ENCODE measurements at regions not wholly inside any gene's neighbourhood (a gene's known extent, or its start where the extent isn't known, plus 50 kb on each side); places are given as distances from the start of the nearest gene placed in this dataset.
A peak's percentile ranks its signal among the peaks of the same experiment; 100 is the strongest.

GRCh38 chr1:244341455-244342450 lies 110.0 kb downstream of the ADSS2 start:
- no peak for DNase-seq (ENCODE audit: low read depth)
- TF ChIP-seq CTCF (IDR thresholded peaks at IDR 0.05; ENCODE audit: control insufficient read depth, extremely low read depth, insufficient read depth) = no peak
- H3K4me3 ChIP-seq (ENCODE audit: low read depth, low read length) = no peak overlapping the region

GRCh38 chr1:244344001-244344400 lies 107.7 kb downstream of the ADSS2 start:
- no peak for DNase-seq (ENCODE audit: low read depth)
- no peak overlapping the region for H3K4me3 ChIP-seq (ENCODE audit: low read depth, low read length)
- TF ChIP-seq CTCF (IDR thresholded peaks at IDR 0.05; ENCODE audit: control insufficient read depth, extremely low read depth, insufficient read depth) = no peak

- no peak for DNase-seq (ENCODE audit: low read depth)
- no peak for TF ChIP-seq CTCF (IDR thresholded peaks at IDR 0.05; ENCODE audit: control insufficient read depth, extremely low read depth, insufficient read depth)
- no peak overlapping the region for H3K4me3 ChIP-seq (ENCODE audit: low read depth, low read length)
Observed at GRCh38 chr1:244346972-244347618, 104.6 kb downstream of the ADSS2 start.

GRCh38 chr1:244347942-244348341 lies 103.8 kb downstream of the ADSS2 start:
- no peak for TF ChIP-seq CTCF (IDR thresholded peaks at IDR 0.05; ENCODE audit: control insufficient read depth, extremely low read depth, insufficient read depth)
- no peak overlapping the region for H3K4me3 ChIP-seq (ENCODE audit: low read depth, low read length)
- DNase-seq (ENCODE audit: low read depth) = peak; percentile 90

GRCh38 chr1:244349103-244349531 lies 102.6 kb downstream of the ADSS2 start:
- TF ChIP-seq CTCF (IDR thresholded peaks at IDR 0.05; ENCODE audit: control insufficient read depth, extremely low read depth, insufficient read depth) = no peak
- no peak for DNase-seq (ENCODE audit: low read depth)
- no peak overlapping the region for H3K4me3 ChIP-seq (ENCODE audit: low read depth, low read length)

- TF ChIP-seq CTCF (IDR thresholded peaks at IDR 0.05; ENCODE audit: control insufficient read depth, extremely low read depth, insufficient read depth) = no peak
- no peak for DNase-seq (ENCODE audit: low read depth)
- no peak overlapping the region for H3K4me3 ChIP-seq (ENCODE audit: low read depth, low read length)
Observed at GRCh38 chr1:244349581-244350001, 102.1 kb downstream of the ADSS2 start.
